Mesendoderm (in vitro differentiated cells): ENCODE measurements at regions not wholly inside any gene's neighbourhood (a gene's known extent, or its start where the extent isn't known, plus 50 kb on each side); places are given as distances from the start of the nearest gene placed in this dataset.
"Not testable (repeated sequence)": the region's sequence is repeated elsewhere in the genome, so short reads cannot be mapped to it uniquely, and the experiment has no call there.

Experiments used
- DNase-seq: peaks from one replicate; pipeline ENCODE4 v3.0.0; 2013
- H2AK5ac ChIP-seq: 2 replicates; pipeline ENCODE4 v1.6.1; 2013; ENCODE audit warnings: low read length, inconsistent platforms
- H2BK120ac ChIP-seq: 2 replicates; pipeline ENCODE4 v1.6.1; 2013; ENCODE audit warnings: low read depth, mild to moderate bottlenecking, low read length, moderate library complexity, mixed read lengths
- H2BK15ac ChIP-seq: replicated peaks from 2 replicates; pipeline ENCODE4 v1.6.1; 2013; ENCODE audit warnings: low read depth, mild to moderate bottlenecking, moderate library complexity
- H2BK5ac ChIP-seq: 2 replicates; pipeline ENCODE4 v1.6.1; 2013; ENCODE audit warnings: low read length, inconsistent platforms
- H3K18ac ChIP-seq: 2 replicates; pipeline ENCODE4 v1.6.1; 2013; ENCODE audit warnings: mild to moderate bottlenecking, low read length, mixed read lengths
- H3K23ac ChIP-seq: one replicate; pipeline ENCODE4 v1.6.1; 2013; ENCODE audit warnings: low read length
- H3K27ac ChIP-seq: 2 replicates; pipeline ENCODE4 v1.5.1; 2013; ENCODE audit warnings: low read depth, mild to moderate bottlenecking, inconsistent platforms, low read length, moderate library complexity
- H3K27me3 ChIP-seq: 2 replicates; pipeline ENCODE4 v1.6.1; 2013; ENCODE audit warnings: low read length, control low read depth, mild to moderate bottlenecking, inconsistent platforms; ENCODE audit not compliant: insufficient read depth, poor library complexity
- H3K36me3 ChIP-seq: 2 replicates; pipeline ENCODE4 v1.6.1; 2013; ENCODE audit warnings: low read length, inconsistent platforms; ENCODE audit not compliant: control insufficient read depth, insufficient read depth
- H3K4ac ChIP-seq: one replicate; pipeline ENCODE4 v1.6.1; 2013; ENCODE audit warnings: low read depth, mild to moderate bottlenecking, low read length, moderate library complexity
- H3K4me1 ChIP-seq: 2 replicates; pipeline ENCODE4 v1.6.1; 2013; ENCODE audit warnings: low read depth, low read length, inconsistent platforms; ENCODE audit not compliant: control insufficient read depth
- H3K4me2 ChIP-seq: 2 replicates; pipeline ENCODE4 v1.6.1; 2013; ENCODE audit warnings: low read length
- H3K4me3 ChIP-seq: 2 replicates; pipeline ENCODE4 v1.5.1; 2013; ENCODE audit warnings: mild to moderate bottlenecking, low read length
- H3K56ac ChIP-seq: one replicate; pipeline ENCODE4 v1.6.1; 2013; ENCODE audit warnings: low read length
- H3K79me1 ChIP-seq: 2 replicates; pipeline ENCODE4 v1.6.1; 2013; ENCODE audit warnings: low read length, inconsistent platforms
- H3K79me2 ChIP-seq: 2 replicates; pipeline ENCODE4 v1.6.1; 2013; ENCODE audit warnings: mild to moderate bottlenecking, low read length; ENCODE audit not compliant: control insufficient read depth, insufficient read depth
- H3K9ac ChIP-seq: 2 replicates; pipeline ENCODE4 v1.6.1; 2013; ENCODE audit warnings: low read length, inconsistent platforms
- H4K5ac ChIP-seq: one replicate; pipeline ENCODE4 v1.6.1; 2013; ENCODE audit warnings: low read length
- H4K8ac ChIP-seq: one replicate; pipeline ENCODE4 v1.6.1; 2013; ENCODE audit warnings: low read depth, mild to moderate bottlenecking, control low read depth, low read length, moderate library complexity
- WGBS: extraction: QIAGEN DNeasy Blood & Tissue Kit; methylation state at CpG from one replicate; pipeline ENCODE4 v1.1.7; 2013; ENCODE audit warnings: low lambda C conversion rate, missing lambda C conversion rate; ENCODE audit not compliant: insufficient coverage; ENCODE audit errors: extremely low coverage; 5-methylcytosine and 5-hydroxymethylcytosine counted together

DNA sequence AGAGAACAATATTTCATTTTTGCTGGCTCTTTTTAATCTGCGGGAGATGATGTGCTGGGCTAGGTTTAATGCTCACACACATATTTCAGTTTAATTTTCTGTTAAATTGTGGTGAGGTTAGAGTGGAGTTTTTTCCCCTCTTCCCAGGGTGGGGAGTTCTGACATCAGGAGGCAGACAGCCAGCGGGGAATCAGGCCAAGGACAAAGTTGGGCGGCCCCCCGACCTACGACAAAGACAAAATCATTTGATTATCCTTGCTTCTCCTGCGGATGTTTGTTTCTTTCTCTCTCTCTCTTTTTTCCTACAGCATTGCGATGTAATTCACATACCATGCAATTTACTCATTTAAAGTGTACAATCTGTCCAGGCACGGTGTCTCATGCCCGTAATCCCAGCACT is 295.9 kb downstream of the NPIPA7 start:
- not testable (repeated sequence) for H3K4me1 ChIP-seq, H2BK120ac ChIP-seq, H4K5ac ChIP-seq, H3K4me2 ChIP-seq, H3K36me3 ChIP-seq, H3K4ac ChIP-seq, H2AK5ac ChIP-seq, H2BK15ac ChIP-seq, H3K23ac ChIP-seq, H3K18ac ChIP-seq, H3K79me2 ChIP-seq, H4K8ac ChIP-seq, H2BK5ac ChIP-seq, H3K79me1 ChIP-seq, H3K27me3 ChIP-seq, H3K4me3 ChIP-seq, DNase-seq, H3K56ac ChIP-seq, H3K27ac ChIP-seq, H3K9ac ChIP-seq
- WGBS: no CpG with 5 or more reads among the region's 9 CpGs

- H3K36me3 ChIP-seq, H3K4me1 ChIP-seq, H3K9ac ChIP-seq, H2BK5ac ChIP-seq, H2AK5ac ChIP-seq, H3K4ac ChIP-seq, H2BK15ac ChIP-seq, H3K23ac ChIP-seq, H3K4me2 ChIP-seq, H2BK120ac ChIP-seq, H4K8ac ChIP-seq, H3K27me3 ChIP-seq, H3K79me2 ChIP-seq, DNase-seq, H3K4me3 ChIP-seq, H3K56ac ChIP-seq, H3K79me1 ChIP-seq, H4K5ac ChIP-seq, H3K18ac ChIP-seq, H3K27ac ChIP-seq: not testable (repeated sequence)
- WGBS: no CpG with 5 or more reads among the region's 4 CpGs
These were observed 342.9 kb downstream of the NPIPA7 start for GRCh38 chr16:16721849-16722248.

- H2BK5ac ChIP-seq, H3K56ac ChIP-seq, H2BK15ac ChIP-seq, H4K8ac ChIP-seq, H3K4me3 ChIP-seq, H3K4me1 ChIP-seq, H2BK120ac ChIP-seq, H3K4ac ChIP-seq, H4K5ac ChIP-seq, H3K79me2 ChIP-seq, DNase-seq, H3K9ac ChIP-seq, H3K36me3 ChIP-seq, H3K27ac ChIP-seq, H3K27me3 ChIP-seq, H3K23ac ChIP-seq, H2AK5ac ChIP-seq, H3K79me1 ChIP-seq, H3K4me2 ChIP-seq, H3K18ac ChIP-seq: not testable (repeated sequence)
- WGBS: no CpG with 5 or more reads among the region's 4 CpGs
These were observed 343.7 kb downstream of the NPIPA7 start for GRCh38 chr16:16722666-16723065.

DNA sequence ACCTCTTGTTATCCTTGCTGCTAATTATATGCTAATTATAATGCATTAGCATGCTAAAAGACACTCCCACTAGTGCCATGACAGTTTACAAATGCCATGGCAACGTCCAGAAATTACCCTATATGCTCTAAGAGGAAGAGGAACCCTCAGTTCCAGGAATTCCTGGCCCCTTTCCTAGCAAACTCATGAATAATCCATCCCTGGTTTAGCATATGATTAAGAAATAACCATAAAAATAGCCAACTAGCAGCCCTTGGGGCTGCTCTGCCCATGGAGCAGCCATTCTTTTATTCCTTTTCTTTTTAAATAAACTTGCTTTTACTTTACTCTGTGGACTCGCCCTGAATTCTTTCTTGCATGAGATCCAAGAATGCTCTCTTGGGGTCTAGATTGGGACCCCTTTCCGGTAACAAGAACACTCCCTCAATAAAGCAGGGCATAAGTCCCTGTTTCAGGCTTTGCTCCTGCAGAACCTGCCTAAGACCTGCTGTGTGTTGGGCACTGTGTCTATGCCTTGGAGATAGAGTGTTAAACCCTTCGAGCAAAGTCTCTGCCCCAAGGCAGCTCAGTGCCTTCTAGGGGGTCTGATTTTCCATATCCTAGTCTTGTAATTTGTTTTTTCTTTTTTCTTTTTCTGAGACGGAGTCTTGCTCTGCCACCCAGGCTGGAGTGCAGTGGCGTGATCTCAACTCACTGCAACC is 345.0 kb downstream of the NPIPA7 start:
- WGBS: no CpG with 5 or more reads among the region's 6 CpGs
- H3K4me3 ChIP-seq, H3K27ac ChIP-seq, H3K56ac ChIP-seq, H3K4me1 ChIP-seq, H3K79me1 ChIP-seq, H2BK120ac ChIP-seq, DNase-seq, H3K18ac ChIP-seq, H3K27me3 ChIP-seq, H3K9ac ChIP-seq, H3K23ac ChIP-seq, H2AK5ac ChIP-seq, H2BK15ac ChIP-seq, H3K36me3 ChIP-seq, H3K4ac ChIP-seq, H2BK5ac ChIP-seq, H3K79me2 ChIP-seq, H4K5ac ChIP-seq, H3K4me2 ChIP-seq, H4K8ac ChIP-seq: not testable (repeated sequence)

GRCh38 chr16:16727048-16727447 is 348.1 kb downstream of the NPIPA7 start:
- not testable (repeated sequence) for H3K79me1 ChIP-seq, H3K4me1 ChIP-seq, H4K8ac ChIP-seq, H3K56ac ChIP-seq, H3K4ac ChIP-seq, H2AK5ac ChIP-seq, H2BK5ac ChIP-seq, H2BK120ac ChIP-seq, H3K27me3 ChIP-seq, H2BK15ac ChIP-seq, H3K4me2 ChIP-seq, H3K23ac ChIP-seq, H3K18ac ChIP-seq, H3K4me3 ChIP-seq, H3K36me3 ChIP-seq, H3K79me2 ChIP-seq, H4K5ac ChIP-seq, H3K27ac ChIP-seq, DNase-seq, H3K9ac ChIP-seq
- WGBS: no CpG with 5 or more reads among the region's 2 CpGs

DNA sequence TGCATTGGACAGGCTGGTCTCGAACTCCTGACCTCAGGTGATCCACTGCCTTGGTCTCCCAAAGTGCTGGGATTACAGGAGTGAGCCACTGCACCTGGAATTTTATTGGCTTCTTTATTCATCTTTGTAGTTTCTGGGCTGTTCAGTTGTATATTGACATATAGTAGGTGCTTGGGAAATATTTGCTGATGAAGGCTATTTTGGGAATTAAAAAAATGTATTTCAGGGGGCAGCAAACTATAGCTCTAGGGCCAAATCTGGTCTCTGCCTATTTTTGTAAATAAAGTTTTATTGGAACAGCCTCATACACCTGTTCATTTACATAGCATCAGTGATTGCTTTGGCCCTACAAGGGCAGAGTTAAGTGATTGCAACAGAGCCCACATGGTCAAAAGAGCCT is 363.6 kb downstream of the NPIPA7 start:
- H3K79me2 ChIP-seq, H2BK120ac ChIP-seq, H3K18ac ChIP-seq, DNase-seq, H3K27ac ChIP-seq, H2AK5ac ChIP-seq, H3K23ac ChIP-seq, H4K8ac ChIP-seq, H3K4me3 ChIP-seq, H3K79me1 ChIP-seq, H3K9ac ChIP-seq, H3K56ac ChIP-seq, H3K36me3 ChIP-seq, H2BK15ac ChIP-seq, H3K4me2 ChIP-seq, H3K4ac ChIP-seq, H3K4me1 ChIP-seq, H2BK5ac ChIP-seq, H3K27me3 ChIP-seq, H4K5ac ChIP-seq: not testable (repeated sequence)
- WGBS: no CpG with 5 or more reads among the region's 1 CpG
